ENCODE measurements at regions not wholly inside any gene's neighbourhood (a gene's known extent, or its start where the extent isn't known, plus 50 kb on each side); places are given as distances from the start of the nearest gene placed in this dataset.

- Histone ChIP-seq H3K27ac (no peak overlapping the region), H3K9me3 (peaks cover 0 to 47% (median 0%) of the 10 kb centered on the region in 3 donors), H3K36me3 (replicated peaks in 1 of 2; ENCODE audit: insufficient read depth in 1 of 2, low read depth in 2 of 2) (no peaks in the 10 kb centered on the region), H3K27me3 (no peaks in the 10 kb centered on the region), H3K4me3 (no peak overlapping the region), H3K4me1 (no peaks in the 10 kb centered on the region)
- 45 to 62% methylated on average over 16 to 22 of the region's 22 CpGs for WGBS, 2 donors
- peak; percentile 1 to 5 (median 2) for DNase-seq
- TF ChIP-seq POLR2A (IDR thresholded peaks at IDR 0.05) (no peak), CTCF (IDR thresholded peaks at IDR 0.05) (no peak)
- intact Hi-C loops (cut with DNase I): no loop called here
- ATAC-seq: no peak
Measured at GRCh38 chr12:34397591-34398365, 375.5 kb downstream of the ALG10 start.

GRCh38 chr12:34398366-34398705 is 376.0 kb downstream of the ALG10 start:
- Histone ChIP-seq H3K4me3 (no peak overlapping the region), H3K9me3 (peaks cover 0 to 52% (median 0%) of the 10 kb centered on the region in 3 donors), H3K27me3 (no peaks in the 10 kb centered on the region), H3K36me3 (replicated peaks in 1 of 2; ENCODE audit: insufficient read depth in 1 of 2, low read depth in 2 of 2) (no peaks in the 10 kb centered on the region), H3K4me1 (no peaks in the 10 kb centered on the region), H3K27ac (no peak overlapping the region)
- no peak for TF ChIP-seq CTCF (IDR thresholded peaks at IDR 0.05)
- no peak for TF ChIP-seq POLR2A (IDR thresholded peaks at IDR 0.05)
- DNase-seq (peak in 3 of 4 donors; percentile 2 to 8 (median 4)), ATAC-seq (no peak)
- 40 to 56% methylated on average over 15 to 16 of the region's 16 CpGs for whole genome bisulfite sequencing, 2 donors
- intact Hi-C loops (cut with DNase I): no loop called here

GRCh38 chr12:34398706-34399630 is 376.7 kb downstream of the ALG10 start:
- TF ChIP-seq CTCF (IDR thresholded peaks at IDR 0.05) (no peak), POLR2A (IDR thresholded peaks at IDR 0.05) (no peak)
- Histone ChIP-seq H3K27ac (no peak overlapping the region), H3K4me1 (no peaks in the 10 kb centered on the region), H3K36me3 (replicated peaks in 1 of 2; ENCODE audit: insufficient read depth in 1 of 2, low read depth in 2 of 2) (no peaks in the 10 kb centered on the region), H3K27me3 (no peaks in the 10 kb centered on the region), H3K9me3 (peaks cover 0 to 54% (median 0%) of the 10 kb centered on the region in 3 donors), H3K4me3 (no peak overlapping the region)
- ATAC-seq (no peak), DNase-seq (peak; percentile 0 to 4 (median 2))
- intact Hi-C loops (cut with DNase I): no loop called here
- WGBS, 2 donors: 39 to 72% methylated on average over 18 to 36 of the region's 38 CpGs

- no peaks in the 10 kb centered on the region for H3K4me1 ChIP-seq
- intact Hi-C loops (cut with DNase I): no loop called here
- no peak overlapping the region for H3K4me3 ChIP-seq
- H3K36me3 ChIP-seq (replicated peaks in 1 of 2; ENCODE audit: insufficient read depth in 1 of 2, low read depth in 2 of 2): no peaks in the 10 kb centered on the region
- no peak overlapping the region for H3K27ac ChIP-seq
- DNase-seq (peak; percentile 0 to 7 (median 3)), ATAC-seq (no peak)
- TF ChIP-seq CTCF (IDR thresholded peaks at IDR 0.05) (no peak), POLR2A (IDR thresholded peaks at IDR 0.05) (no peak)
- WGBS, 2 donors: 46 to 65% methylated on average over 20 to 23 of the region's 23 CpGs
- no peaks in the 10 kb centered on the region for H3K27me3 ChIP-seq
- H3K9me3 ChIP-seq: peaks cover 0 to 59% (median 0%) of the 10 kb centered on the region in 3 donors
Measured at GRCh38 chr12:34399631-34400410, 377.5 kb downstream of the ALG10 start.

All from body of pancreas (tissue), 4 donors.